PFSK-1 (cell line): ENCODE measurements at regions not wholly inside any gene's neighbourhood (a gene's known extent, or its start where the extent isn't known, plus 50 kb on each side); places are given as distances from the start of the nearest gene placed in this dataset.

ENCODE experiments used
- POLR2AphosphoS5 ChIP-seq: IDR thresholded peaks from 2 replicates; pipeline ENCODE4 v1.6.1; 2012; ENCODE audit warnings: low read depth, mild to moderate bottlenecking, control low read depth, low read length, moderate library complexity
- REST ChIP-seq, 2 experiments: IDR thresholded peaks; 2 replicates each; pipeline versions ENCODE4 v1.6.1 to v1.8.0; 2011 to 2012; ENCODE audit warnings: low read depth in 2 of 2, low read length in 2 of 2, control low read depth in 1 of 2, inconsistent platforms in 1 of 2, mild to moderate bottlenecking in 1 of 2, moderate library complexity in 1 of 2; ENCODE audit not compliant: insufficient read depth in 1 of 2

GRCh38 chr4:123505095-123506010 lies 108.8 kb downstream of the SPRY1 start:
- TF ChIP-seq REST (IDR thresholded peaks at IDR 0.05; ENCODE audit: insufficient read depth in 1 of 2, low read depth in 2 of 2, low read length in 2 of 2), result 0 out of 4 replicates have a peak, but pooled peaks of 1 of the 2 experiments have one; percentile 35
- no peak for TF ChIP-seq POLR2AphosphoS5
